ENCODE measurements at regions not wholly inside any gene's neighbourhood (a gene's known extent, or its start where the extent isn't known, plus 50 kb on each side); places are given as distances from the start of the nearest gene placed in this dataset.
A peak's percentile ranks its signal among the peaks of the same experiment; 100 is the strongest.

DNA sequence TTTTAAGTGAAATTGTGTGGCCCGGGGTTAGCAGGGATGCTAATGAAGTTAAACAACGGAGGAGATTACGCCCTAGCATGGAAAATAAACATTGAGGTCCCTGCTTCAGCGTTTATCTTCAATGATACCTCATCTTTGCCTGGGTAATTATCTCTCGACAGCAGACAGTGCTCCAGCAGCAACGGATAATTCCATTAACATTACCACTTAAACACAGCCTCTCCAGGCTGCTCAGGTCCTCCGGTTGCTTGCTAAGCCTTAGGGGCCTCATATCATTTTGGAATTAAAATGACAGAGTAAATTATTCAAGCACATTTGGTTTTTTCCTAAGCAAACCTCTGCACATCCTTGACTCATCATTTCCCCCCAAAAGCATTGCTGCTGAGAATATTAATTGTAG lies 281.5 kb upstream of the KLF3 start (continued):
- peak; percentile 75; the same call in 1 of the 2 replicates for TF ChIP-seq JUND (IDR thresholded peaks at IDR 0.05; ENCODE audit: borderline replicate concordance, low read depth, low read length)
- TF ChIP-seq JUND (tag; IDR thresholded peaks at IDR 0.05; ENCODE audit: borderline replicate concordance, low read depth, low read length) = peak; percentile 59; the same call in 1 of the 3 replicates
- TF ChIP-seq TRIM24 (IDR thresholded peaks at IDR 0.05) = 0 out of 4 replicates have a peak, but pooled peaks of 1 of the 2 experiments have one; percentile 47
- 0 out of 2 replicates have a peak, but pooled peaks have one; percentile 1 for TF ChIP-seq MAFF (IDR thresholded peaks at IDR 0.05; ENCODE audit: low read length)
- peak; percentile 87 for TF ChIP-seq CTBP1 (IDR thresholded peaks at IDR 0.05; ENCODE audit: borderline replicate concordance)
- no peak for TF ChIP-seq ZBTB34 (CRISPR knock-in tag; IDR thresholded peaks at IDR 0.05)
- TF ChIP-seq CCNT2 (IDR thresholded peaks at IDR 0.05; ENCODE audit: borderline replicate concordance, extremely low read depth, insufficient read length, low read depth, low read length) = peak; percentile 73
- TF ChIP-seq, protein P1, sequence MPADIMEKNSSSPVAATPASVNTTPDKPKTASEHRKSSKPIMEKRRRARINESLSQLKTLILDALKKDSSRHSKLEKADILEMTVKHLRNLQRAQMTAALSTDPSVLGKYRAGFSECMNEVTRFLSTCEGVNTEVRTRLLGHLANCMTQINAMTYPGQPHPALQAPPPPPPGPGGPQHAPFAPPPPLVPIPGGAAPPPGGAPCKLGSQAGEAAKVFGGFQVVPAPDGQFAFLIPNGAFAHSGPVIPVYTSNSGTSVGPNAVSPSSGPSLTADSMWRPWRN (IDR thresholded peaks at IDR 0.05; ENCODE audit: low read depth) = peak; percentile 52; the same call in 1 of the 2 replicates
- TF ChIP-seq ARID1B (IDR thresholded peaks at IDR 0.05) = peak; percentile 93
- TF ChIP-seq LEF1 (IDR thresholded peaks at IDR 0.05) = 0 out of 2 replicates have a peak, but pooled peaks have one; percentile 42
- TF ChIP-seq NCOA1 (IDR thresholded peaks at IDR 0.05; ENCODE audit: low read depth) = peak; percentile 57; the same call in 1 of the 2 replicates
- no peak for TF ChIP-seq ILK (tag; IDR thresholded peaks at IDR 0.05; ENCODE audit: borderline replicate concordance, low read depth)
- TF ChIP-seq ZNF780A (CRISPR knock-in tag; IDR thresholded peaks at IDR 0.05) = no peak
- TF ChIP-seq TBL1XR1 (IDR thresholded peaks at IDR 0.05; ENCODE audit: low read length in 2 of 2) = peak; percentile 34 to 81; a peak in 3 of 4 replicates
- no peak for TF ChIP-seq POLR3A (IDR thresholded peaks at IDR 0.05; ENCODE audit: borderline replicate concordance, extremely low read depth, insufficient read depth, insufficient read length)
- TF ChIP-seq NBN (IDR thresholded peaks at IDR 0.05; ENCODE audit: low read depth) = no peak
- TF ChIP-seq FOXA3 (CRISPR knock-in tag; conservative IDR thresholded peaks at IDR 0.05 in 1 of 2, IDR thresholded peaks at IDR 0.05 in 1 of 2) = peak in 1 of 2 experiments; percentile 43; a peak in 2 of 4 replicates
- TF ChIP-seq CBX3 (IDR thresholded peaks at IDR 0.05; ENCODE audit: borderline replicate concordance in 1 of 2, low read length in 2 of 2) = no peak
- TF ChIP-seq MTA3 (IDR thresholded peaks at IDR 0.05; ENCODE audit: borderline replicate concordance) = peak; percentile 50; the same call in 1 of the 2 replicates
- peak; percentile 29; the same call in 1 of the 2 replicates for TF ChIP-seq CXXC5 (CRISPR knock-in tag; IDR thresholded peaks at IDR 0.05)
- no peak for TF ChIP-seq ZNF717 (CRISPR knock-in tag; IDR thresholded peaks at IDR 0.05)
- TF ChIP-seq FOXM1 (IDR thresholded peaks at IDR 0.05; ENCODE audit: low read depth) = peak; percentile 47; the same call in 1 of the 2 replicates
- no peak for TF ChIP-seq FOXM1 (CRISPR knock-in tag; IDR thresholded peaks at IDR 0.05; ENCODE audit: low read depth)
- TF ChIP-seq E2F3 (CRISPR knock-in tag; IDR thresholded peaks at IDR 0.05) = no peak
- peak; percentile 27; the same call in 1 of the 2 replicates for TF ChIP-seq NFIC (IDR thresholded peaks at IDR 0.05)
- TF ChIP-seq EP300 (IDR thresholded peaks at IDR 0.05; ENCODE audit: low read length) = peak; percentile 95
- no peak for TF ChIP-seq RUNX1 (IDR thresholded peaks at IDR 0.05; ENCODE audit: low read depth)
- peak; percentile 23; the same call in 1 of the 2 replicates for TF ChIP-seq MTA1 (IDR thresholded peaks at IDR 0.05; ENCODE audit: borderline replicate concordance)
- TF ChIP-seq MBD2 (IDR thresholded peaks at IDR 0.05; ENCODE audit: borderline replicate concordance, low read depth) = peak; percentile 9; the same call in 1 of the 2 replicates
- peak; percentile 74 for TF ChIP-seq MTA2 (IDR thresholded peaks at IDR 0.05; ENCODE audit: low read depth)
- TF ChIP-seq JUNB (CRISPR knock-in tag; conservative IDR thresholded peaks at IDR 0.05) = no peak
- TF ChIP-seq KDM5B (IDR thresholded peaks at IDR 0.05; ENCODE audit: insufficient replicate concordance, low read depth, low read length) = no peak

All from K562 (cell line).